ENCODE measurements at regions not wholly inside any gene's neighbourhood (a gene's known extent, or its start where the extent isn't known, plus 50 kb on each side); places are given as distances from the start of the nearest gene placed in this dataset.

GRCh38 chr11:101345891-101346290 is 216.3 kb upstream of the PGR start:
- H3K4me1 ChIP-seq (ENCODE audit: insufficient read depth), result no peaks in the 10 kb centered on the region
- no peak overlapping the region for H3K4me3 ChIP-seq
- no peaks in the 10 kb centered on the region for H3K27me3 ChIP-seq (replicated peaks; ENCODE audit: insufficient read depth)
- H3K9ac ChIP-seq, result no peak overlapping the region
- no peaks in the 10 kb centered on the region for H3K36me3 ChIP-seq (ENCODE audit: low read depth)
- no peaks in the 10 kb centered on the region for H3K79me2 ChIP-seq (ENCODE audit: insufficient read depth)
- H3K27ac ChIP-seq, result no peak overlapping the region
- no peaks in the 10 kb centered on the region for H3F3A ChIP-seq (ENCODE audit: insufficient read depth)
- H2AFZ ChIP-seq, result no peak overlapping the region
- no peak overlapping the region for H3K4me2 ChIP-seq (ENCODE audit: unreplicated experiment)
- in situ Hi-C loops (cut with MboI), result no loop called here
- H4K20me1 ChIP-seq (ENCODE audit: insufficient read depth), result no peaks in the 10 kb centered on the region
- no peaks in the 10 kb centered on the region for H3K9me2 ChIP-seq (ENCODE audit: insufficient read depth)
- TF ChIP-seq EZH2 (IDR thresholded peaks at IDR 0.05; ENCODE audit: insufficient read depth, poor library complexity, severe bottlenecking), result no peak
- no peak for TF ChIP-seq EZH2phosphoT487 (IDR thresholded peaks at IDR 0.05; ENCODE audit: insufficient read depth, low read depth)
- no peaks in the 10 kb centered on the region for H3K9me3 ChIP-seq (ENCODE audit: low read depth)
- 50 to 61% methylated on average over 3 of the region's 3 CpGs for WGBS, 2 experiments (ENCODE audit: low coverage in 1 of 2, low lambda C conversion rate in 2 of 2, missing lambda C conversion rate in 2 of 2)
- no peak for DNase-seq

- Histone ChIP-seq H3K4me3 (no peak overlapping the region), H3K9me2 (ENCODE audit: insufficient read depth) (no peaks in the 10 kb centered on the region), H3K27ac (no peak overlapping the region), H3K27me3 (replicated peaks; ENCODE audit: insufficient read depth) (no peaks in the 10 kb centered on the region), H3K9ac (no peak overlapping the region), H2AFZ (no peak overlapping the region), H3K4me1 (ENCODE audit: insufficient read depth) (no peaks in the 10 kb centered on the region), H3F3A (ENCODE audit: insufficient read depth) (no peaks in the 10 kb centered on the region), H3K4me2 (ENCODE audit: unreplicated experiment) (no peak overlapping the region), H4K20me1 (ENCODE audit: insufficient read depth) (no peaks in the 10 kb centered on the region), H3K36me3 (ENCODE audit: low read depth) (no peaks in the 10 kb centered on the region), H3K9me3 (ENCODE audit: low read depth) (no peaks in the 10 kb centered on the region), H3K79me2 (ENCODE audit: insufficient read depth) (no peaks in the 10 kb centered on the region)
- in situ Hi-C loops (cut with MboI), result no loop called here
- WGBS, 2 experiments (ENCODE audit: low coverage in 1 of 2, low lambda C conversion rate in 2 of 2, missing lambda C conversion rate in 2 of 2), result 0 to 2% methylated on average over 1 of the region's 1 CpG
- TF ChIP-seq EZH2phosphoT487 (IDR thresholded peaks at IDR 0.05; ENCODE audit: insufficient read depth, low read depth), result no peak
- TF ChIP-seq EZH2 (IDR thresholded peaks at IDR 0.05; ENCODE audit: insufficient read depth, poor library complexity, severe bottlenecking), result no peak
- no peak for DNase-seq
Measured at GRCh38 chr11:101342307-101342706, 212.7 kb upstream of the PGR start.

- no peaks in the 10 kb centered on the region for H3K79me2 ChIP-seq (ENCODE audit: insufficient read depth)
- no peaks in the 10 kb centered on the region for H3K4me1 ChIP-seq (ENCODE audit: insufficient read depth)
- no peaks in the 10 kb centered on the region for H4K20me1 ChIP-seq (ENCODE audit: insufficient read depth)
- WGBS, 2 experiments (ENCODE audit: low coverage in 1 of 2, low lambda C conversion rate in 2 of 2, missing lambda C conversion rate in 2 of 2), result 8 to 25% methylated on average over 1 of the region's 1 CpG
- no peaks in the 10 kb centered on the region for H3K36me3 ChIP-seq (ENCODE audit: low read depth)
- no peak overlapping the region for H3K4me2 ChIP-seq (ENCODE audit: unreplicated experiment)
- no peaks in the 10 kb centered on the region for H3F3A ChIP-seq (ENCODE audit: insufficient read depth)
- no peak for TF ChIP-seq EZH2phosphoT487 (IDR thresholded peaks at IDR 0.05; ENCODE audit: insufficient read depth, low read depth)
- no peaks in the 10 kb centered on the region for H3K9me3 ChIP-seq (ENCODE audit: low read depth)
- no peak overlapping the region for H3K4me3 ChIP-seq
- H3K9me2 ChIP-seq (ENCODE audit: insufficient read depth), result no peaks in the 10 kb centered on the region
- H3K9ac ChIP-seq, result no peak overlapping the region
- H3K27ac ChIP-seq, result no peak overlapping the region
- no peak overlapping the region for H2AFZ ChIP-seq
- no peaks in the 10 kb centered on the region for H3K27me3 ChIP-seq (replicated peaks; ENCODE audit: insufficient read depth)
- DNase-seq, result no peak
- in situ Hi-C loops (cut with MboI), result no loop called here
Measured at GRCh38 chr11:101341578-101341977, 212.0 kb upstream of the PGR start.

GRCh38 chr11:101336858-101337257 is 207.2 kb upstream of the PGR start:
- DNase-seq, result no peak
- no peaks in the 10 kb centered on the region for H3K36me3 ChIP-seq (ENCODE audit: low read depth)
- no peaks in the 10 kb centered on the region for H4K20me1 ChIP-seq (ENCODE audit: insufficient read depth)
- TF ChIP-seq EZH2 (IDR thresholded peaks at IDR 0.05; ENCODE audit: insufficient read depth, poor library complexity, severe bottlenecking) (no peak), EZH2phosphoT487 (IDR thresholded peaks at IDR 0.05; ENCODE audit: insufficient read depth, low read depth) (no peak)
- no peaks in the 10 kb centered on the region for H3K4me1 ChIP-seq (ENCODE audit: insufficient read depth)
- H2AFZ ChIP-seq, result no peak overlapping the region
- H3K27me3 ChIP-seq (replicated peaks; ENCODE audit: insufficient read depth), result no peaks in the 10 kb centered on the region
- no peaks in the 10 kb centered on the region for H3F3A ChIP-seq (ENCODE audit: insufficient read depth)
- no peak overlapping the region for H3K4me3 ChIP-seq
- no peak overlapping the region for H3K9ac ChIP-seq
- no peaks in the 10 kb centered on the region for H3K9me2 ChIP-seq (ENCODE audit: insufficient read depth)
- H3K4me2 ChIP-seq (ENCODE audit: unreplicated experiment), result no peak overlapping the region
- H3K9me3 ChIP-seq (ENCODE audit: low read depth), result no peaks in the 10 kb centered on the region
- no peaks in the 10 kb centered on the region for H3K79me2 ChIP-seq (ENCODE audit: insufficient read depth)
- WGBS, 2 experiments (ENCODE audit: low coverage in 1 of 2, low lambda C conversion rate in 2 of 2, missing lambda C conversion rate in 2 of 2), result 37 to 42% methylated on average over 4 of the region's 4 CpGs
- no peak overlapping the region for H3K27ac ChIP-seq
- in situ Hi-C loops (cut with MboI), result no loop called here

GRCh38 chr11:101336155-101336554 is 206.5 kb upstream of the PGR start:
- Histone ChIP-seq H3K4me2 (ENCODE audit: unreplicated experiment) (no peak overlapping the region), H3K36me3 (ENCODE audit: low read depth) (no peaks in the 10 kb centered on the region), H3K9me2 (ENCODE audit: insufficient read depth) (no peaks in the 10 kb centered on the region), H3K9ac (no peak overlapping the region), H3K9me3 (ENCODE audit: low read depth) (no peaks in the 10 kb centered on the region), H3K27me3 (replicated peaks; ENCODE audit: insufficient read depth) (no peaks in the 10 kb centered on the region), H3K4me3 (no peak overlapping the region), H3K4me1 (ENCODE audit: insufficient read depth) (no peaks in the 10 kb centered on the region), H3K27ac (no peak overlapping the region), H3F3A (ENCODE audit: insufficient read depth) (no peaks in the 10 kb centered on the region), H2AFZ (no peak overlapping the region), H4K20me1 (ENCODE audit: insufficient read depth) (no peaks in the 10 kb centered on the region), H3K79me2 (ENCODE audit: insufficient read depth) (no peaks in the 10 kb centered on the region)
- DNase-seq, result no peak
- TF ChIP-seq EZH2 (IDR thresholded peaks at IDR 0.05; ENCODE audit: insufficient read depth, poor library complexity, severe bottlenecking), result no peak
- TF ChIP-seq EZH2phosphoT487 (IDR thresholded peaks at IDR 0.05; ENCODE audit: insufficient read depth, low read depth), result no peak
- in situ Hi-C loops (cut with MboI), result no loop called here
- 54 to 72% methylated on average over 3 of the region's 3 CpGs for WGBS, 2 experiments (ENCODE audit: low coverage in 1 of 2, low lambda C conversion rate in 2 of 2, missing lambda C conversion rate in 2 of 2)
